Neural cell (in vitro differentiated cells): ENCODE measurements at regions not wholly inside any gene's neighbourhood (a gene's known extent, or its start where the extent isn't known, plus 50 kb on each side); places are given as distances from the start of the nearest gene placed in this dataset.

Experiments
- H2AFZ ChIP-seq: fragments of 200-600, 300-800 bp; sonication (generic), shearing (Covaris generic); 2 replicates; pipeline ENCODE4 v1.6.0; 2014; ENCODE audit warnings: low read depth, mild to moderate bottlenecking, antibody characterized with exemption, low read length, moderate library complexity
- H3F3A ChIP-seq: fragments of 200-600 bp; shearing (Covaris generic); 2 replicates; pipeline ENCODE4 v1.6.1; 2016; ENCODE audit warnings: mild to moderate bottlenecking, moderate library complexity, mixed read lengths, antibody characterized with exemption, low read length; ENCODE audit not compliant: insufficient read depth, poor library complexity, severe bottlenecking
- H3K27ac ChIP-seq: fragments of 200-600, 300-800 bp; sonication (generic), shearing (Covaris generic); 2 replicates; pipeline ENCODE4 v1.5.1; 2014; ENCODE audit warnings: mild to moderate bottlenecking, low read length, moderate library complexity
- H3K27me3 ChIP-seq: fragments of 300-800, 200-600 bp; sonication (generic), shearing (Covaris generic); 2 replicates; pipeline ENCODE4 v1.6.0; 2014; ENCODE audit warnings: mild to moderate bottlenecking, low read depth, low read length, moderate library complexity; ENCODE audit not compliant: insufficient read depth
- H3K36me3 ChIP-seq: fragments of 300-800, 200-600 bp; sonication (generic), shearing (Covaris generic); 2 replicates; pipeline ENCODE4 v1.5.1; 2014; ENCODE audit warnings: mild to moderate bottlenecking, antibody characterized with exemption, low read length, moderate library complexity; ENCODE audit not compliant: insufficient read depth
- H3K4me2 ChIP-seq: fragments of 300-800, 200-600 bp; sonication (generic), shearing (Covaris generic); 2 replicates; pipeline ENCODE4 v1.6.0; 2014; ENCODE audit warnings: mild to moderate bottlenecking, low read length
- H3K4me3 ChIP-seq: fragments of 300-800, 200-600 bp; sonication (generic), shearing (Covaris generic); 2 replicates; pipeline ENCODE4 v1.5.1; 2014; ENCODE audit warnings: mild to moderate bottlenecking, low read length, moderate library complexity
- H3K79me2 ChIP-seq: fragments of 200-600 bp; shearing (Covaris generic); replicated peaks from 2 replicates; pipeline ENCODE4 v1.6.0; 2014; ENCODE audit warnings: mild to moderate bottlenecking, low read length, moderate library complexity; ENCODE audit not compliant: insufficient read depth
- H3K9ac ChIP-seq: fragments of 300-800, 200-600 bp; sonication (generic), shearing (Covaris generic); 2 replicates; pipeline ENCODE4 v1.6.1; 2016; ENCODE audit warnings: mild to moderate bottlenecking, low read length, mixed read lengths
- H3K9me2 ChIP-seq: fragments of 200-600 bp; shearing (Covaris generic); 2 replicates; pipeline ENCODE4 v1.6.1; 2016; ENCODE audit warnings: mild to moderate bottlenecking, low read length, mixed read lengths; ENCODE audit not compliant: insufficient read depth
- H3K9me3 ChIP-seq: fragments of 200-600, 300-800 bp; sonication (generic), shearing (Covaris generic); 2 replicates; pipeline ENCODE4 v1.6.1; 2016; ENCODE audit warnings: mild to moderate bottlenecking, mixed run types, low read length, moderate library complexity, mixed read lengths
- H4K20me1 ChIP-seq: fragments of 200-600 bp; shearing (Covaris generic); 2 replicates; pipeline ENCODE4 v1.6.1; 2016; ENCODE audit warnings: mild to moderate bottlenecking, mixed run types; ENCODE audit not compliant: insufficient read depth
- EP300 ChIP-seq: fragments of 450-650 bp; conservative IDR thresholded peaks from 2 replicates; pipeline ENCODE4 v1.6.1; 2014; ENCODE audit warnings: antibody characterized with exemption, mild to moderate bottlenecking, moderate library complexity; ENCODE audit not compliant: poor library complexity, severe bottlenecking
- EZH2 ChIP-seq: fragments of 200-600, 300-800 bp; shearing (Covaris generic), sonication (generic); IDR thresholded peaks from 2 replicates; pipeline ENCODE4 v1.6.1; 2014; ENCODE audit warnings: antibody characterized with exemption, low read length, borderline replicate concordance, mild to moderate bottlenecking; ENCODE audit not compliant: insufficient read depth, poor library complexity, severe bottlenecking
- MXI1 ChIP-seq: fragments of 450-650 bp; conservative IDR thresholded peaks from 2 replicates; pipeline ENCODE4 v1.6.1; 2014; ENCODE audit warnings: antibody characterized with exemption, mild to moderate bottlenecking; ENCODE audit not compliant: poor library complexity, severe bottlenecking
- POLR2AphosphoS5 ChIP-seq: IDR thresholded peaks from 2 replicates; pipeline ENCODE4 v1.6.1; 2012
- RAD21 ChIP-seq: fragments of 450-650 bp; conservative IDR thresholded peaks from 2 replicates; pipeline ENCODE4 v1.6.1; 2014; ENCODE audit warnings: antibody characterized with exemption, mild to moderate bottlenecking, moderate library complexity
- SMC3 ChIP-seq: fragments of 450-650 bp; conservative IDR thresholded peaks from 2 replicates; pipeline ENCODE4 v1.6.1; 2014; ENCODE audit warnings: antibody characterized with exemption, mild to moderate bottlenecking, moderate library complexity; ENCODE audit not compliant: poor library complexity
- TAF1 ChIP-seq: IDR thresholded peaks from 2 replicates; pipeline ENCODE4 v1.6.1; 2012; ENCODE audit warnings: low read depth
- TF ChIP-seq, protein P1 (sequence below): IDR thresholded peaks from 2 replicates; pipeline ENCODE4 v1.6.1; 2012; ENCODE audit warnings: borderline replicate concordance
- TF ChIP-seq, protein P2 (sequence below): fragments of 450-650 bp; IDR thresholded peaks from 2 replicates; pipeline ENCODE4 v1.5.1; 2014; ENCODE audit warnings: antibody characterized with exemption, mild to moderate bottlenecking, moderate library complexity; ENCODE audit not compliant: poor library complexity, severe bottlenecking

DNA sequence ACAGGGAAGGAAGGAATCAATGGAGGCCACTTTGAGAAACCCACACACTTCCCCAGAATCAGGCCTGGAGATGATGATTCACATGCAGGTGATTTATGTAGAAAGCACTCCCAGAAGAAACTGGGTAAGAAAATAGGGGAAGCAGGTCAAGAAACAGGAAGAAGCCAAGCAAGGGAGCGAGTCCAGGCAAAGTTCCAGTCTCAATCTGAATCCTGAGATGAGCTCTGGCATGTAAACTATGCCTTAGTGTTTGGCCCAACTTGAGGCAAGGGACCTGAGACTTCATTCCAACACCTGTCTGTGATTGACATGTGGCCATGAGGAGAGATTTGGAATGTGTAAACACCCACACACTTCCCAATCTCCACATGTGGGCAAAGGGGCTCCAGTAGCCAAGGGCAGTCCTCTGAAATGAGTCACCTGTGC is 61.6 kb upstream of the CTNNB1 start:
- Histone ChIP-seq H3K9ac (no peak overlapping the region), H3K9me2 (no peaks in the 10 kb centered on the region), H3K9me3 (no peaks in the 10 kb centered on the region)

DNA sequence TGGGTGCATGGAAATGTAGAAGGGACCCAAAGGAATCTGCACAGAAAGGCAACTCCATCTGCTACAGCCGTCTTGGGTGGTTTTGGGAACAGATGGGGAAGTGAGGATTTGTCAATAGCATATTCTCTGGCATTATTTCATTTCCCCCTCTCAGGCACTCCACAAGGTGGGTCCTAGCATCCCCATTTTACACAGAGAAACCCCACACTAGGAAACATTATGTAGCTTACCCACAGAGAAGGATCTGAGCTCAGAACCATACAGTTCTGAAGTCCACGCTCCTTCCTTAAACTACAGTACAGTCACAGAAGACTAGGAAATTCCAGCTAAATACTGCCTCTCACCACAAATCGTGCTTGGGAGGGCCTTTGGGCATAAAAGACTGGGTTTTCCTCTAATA is 61.2 kb upstream of the CTNNB1 start:
- H3K4me3 ChIP-seq, result no peak overlapping the region
- H3K9me2 ChIP-seq, result no peaks in the 10 kb centered on the region
- H3K9me3 ChIP-seq, result no peaks in the 10 kb centered on the region
- H3K27me3 ChIP-seq, result no peaks in the 10 kb centered on the region
- no peak overlapping the region for H3K9ac ChIP-seq
- H2AFZ ChIP-seq, result no peak overlapping the region
- no peaks in the 10 kb centered on the region for H3K79me2 ChIP-seq
- no peak overlapping the region for H3K27ac ChIP-seq
- no peaks in the 10 kb centered on the region for H4K20me1 ChIP-seq
- TF ChIP-seq EP300, result no peak
- TF ChIP-seq, protein P1, sequence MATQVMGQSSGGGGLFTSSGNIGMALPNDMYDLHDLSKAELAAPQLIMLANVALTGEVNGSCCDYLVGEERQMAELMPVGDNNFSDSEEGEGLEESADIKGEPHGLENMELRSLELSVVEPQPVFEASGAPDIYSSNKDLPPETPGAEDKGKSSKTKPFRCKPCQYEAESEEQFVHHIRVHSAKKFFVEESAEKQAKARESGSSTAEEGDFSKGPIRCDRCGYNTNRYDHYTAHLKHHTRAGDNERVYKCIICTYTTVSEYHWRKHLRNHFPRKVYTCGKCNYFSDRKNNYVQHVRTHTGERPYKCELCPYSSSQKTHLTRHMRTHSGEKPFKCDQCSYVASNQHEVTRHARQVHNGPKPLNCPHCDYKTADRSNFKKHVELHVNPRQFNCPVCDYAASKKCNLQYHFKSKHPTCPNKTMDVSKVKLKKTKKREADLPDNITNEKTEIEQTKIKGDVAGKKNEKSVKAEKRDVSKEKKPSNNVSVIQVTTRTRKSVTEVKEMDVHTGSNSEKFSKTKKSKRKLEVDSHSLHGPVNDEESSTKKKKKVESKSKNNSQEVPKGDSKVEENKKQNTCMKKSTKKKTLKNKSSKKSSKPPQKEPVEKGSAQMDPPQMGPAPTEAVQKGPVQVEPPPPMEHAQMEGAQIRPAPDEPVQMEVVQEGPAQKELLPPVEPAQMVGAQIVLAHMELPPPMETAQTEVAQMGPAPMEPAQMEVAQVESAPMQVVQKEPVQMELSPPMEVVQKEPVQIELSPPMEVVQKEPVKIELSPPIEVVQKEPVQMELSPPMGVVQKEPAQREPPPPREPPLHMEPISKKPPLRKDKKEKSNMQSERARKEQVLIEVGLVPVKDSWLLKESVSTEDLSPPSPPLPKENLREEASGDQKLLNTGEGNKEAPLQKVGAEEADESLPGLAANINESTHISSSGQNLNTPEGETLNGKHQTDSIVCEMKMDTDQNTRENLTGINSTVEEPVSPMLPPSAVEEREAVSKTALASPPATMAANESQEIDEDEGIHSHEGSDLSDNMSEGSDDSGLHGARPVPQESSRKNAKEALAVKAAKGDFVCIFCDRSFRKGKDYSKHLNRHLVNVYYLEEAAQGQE, result no peak
- H3F3A ChIP-seq, result no peaks in the 10 kb centered on the region
- H3K4me2 ChIP-seq, result no peak overlapping the region
- H3K36me3 ChIP-seq, result no peaks in the 10 kb centered on the region

More for the DNA sequence above, 61.6 kb upstream of the CTNNB1 start:
- no peak overlapping the region for H3K27ac ChIP-seq
- TF ChIP-seq SMC3 (no peak), TAF1 (no peak), EZH2 (no peak), RAD21 (no peak), MXI1 (no peak), POLR2AphosphoS5 (no peak), EP300 (no peak)
- TF ChIP-seq, protein P1, result no peak
- TF ChIP-seq, protein P2, sequence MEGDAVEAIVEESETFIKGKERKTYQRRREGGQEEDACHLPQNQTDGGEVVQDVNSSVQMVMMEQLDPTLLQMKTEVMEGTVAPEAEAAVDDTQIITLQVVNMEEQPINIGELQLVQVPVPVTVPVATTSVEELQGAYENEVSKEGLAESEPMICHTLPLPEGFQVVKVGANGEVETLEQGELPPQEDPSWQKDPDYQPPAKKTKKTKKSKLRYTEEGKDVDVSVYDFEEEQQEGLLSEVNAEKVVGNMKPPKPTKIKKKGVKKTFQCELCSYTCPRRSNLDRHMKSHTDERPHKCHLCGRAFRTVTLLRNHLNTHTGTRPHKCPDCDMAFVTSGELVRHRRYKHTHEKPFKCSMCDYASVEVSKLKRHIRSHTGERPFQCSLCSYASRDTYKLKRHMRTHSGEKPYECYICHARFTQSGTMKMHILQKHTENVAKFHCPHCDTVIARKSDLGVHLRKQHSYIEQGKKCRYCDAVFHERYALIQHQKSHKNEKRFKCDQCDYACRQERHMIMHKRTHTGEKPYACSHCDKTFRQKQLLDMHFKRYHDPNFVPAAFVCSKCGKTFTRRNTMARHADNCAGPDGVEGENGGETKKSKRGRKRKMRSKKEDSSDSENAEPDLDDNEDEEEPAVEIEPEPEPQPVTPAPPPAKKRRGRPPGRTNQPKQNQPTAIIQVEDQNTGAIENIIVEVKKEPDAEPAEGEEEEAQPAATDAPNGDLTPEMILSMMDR, result no peak
- no peaks in the 10 kb centered on the region for H4K20me1 ChIP-seq
- H3K4me3 ChIP-seq, result no peak overlapping the region
- no peaks in the 10 kb centered on the region for H3K79me2 ChIP-seq
- no peaks in the 10 kb centered on the region for H3K27me3 ChIP-seq
- H3K36me3 ChIP-seq, result no peaks in the 10 kb centered on the region
- H2AFZ ChIP-seq, result no peak overlapping the region
- H3K4me2 ChIP-seq, result no peak overlapping the region
- H3F3A ChIP-seq, result no peaks in the 10 kb centered on the region
